ENCODE measurements at regions not wholly inside any gene's neighbourhood (a gene's known extent, or its start where the extent isn't known, plus 50 kb on each side); places are given as distances from the start of the nearest gene placed in this dataset.
"Not testable (repeated sequence)": the region's sequence is repeated elsewhere in the genome, so short reads cannot be mapped to it uniquely, and the experiment has no call there.

GRCh38 chr12:131418884-131419283 lies 292.0 kb upstream of the SFSWAP start:
- no peak for DNase-seq (ENCODE audit: low read depth)

GRCh38 chr12:131420867-131421447 lies 289.9 kb upstream of the SFSWAP start:
- no peak for DNase-seq (ENCODE audit: low read depth)

- DNase-seq (ENCODE audit: low read depth): no peak
Observed at GRCh38 chr12:131421509-131422186, 289.2 kb upstream of the SFSWAP start.

- no peak for DNase-seq (ENCODE audit: low read depth)
Observed at GRCh38 chr12:131422187-131422520, 288.7 kb upstream of the SFSWAP start.

- DNase-seq (ENCODE audit: low read depth): no peak
Observed at GRCh38 chr12:131422744-131423143, 288.1 kb upstream of the SFSWAP start.

- no peak for DNase-seq (ENCODE audit: low read depth)
Observed at GRCh38 chr12:131424270-131424669, 286.6 kb upstream of the SFSWAP start.

- DNase-seq (ENCODE audit: low read depth): no peak
Observed at GRCh38 chr12:131425112-131426075, 285.5 kb upstream of the SFSWAP start.

- DNase-seq (ENCODE audit: low read depth): no peak
Observed at GRCh38 chr12:131428091-131428685, 282.7 kb upstream of the SFSWAP start.

- not testable (repeated sequence) for DNase-seq (ENCODE audit: low read depth)
Observed at GRCh38 chr12:131429221-131429620, 281.7 kb upstream of the SFSWAP start.

- DNase-seq (ENCODE audit: low read depth): not testable (repeated sequence)
Observed at GRCh38 chr12:131429697-131430096, 281.2 kb upstream of the SFSWAP start.

GRCh38 chr12:131430158-131430742 lies 280.6 kb upstream of the SFSWAP start:
- DNase-seq (ENCODE audit: low read depth): no peak

- not testable (repeated sequence) for DNase-seq (ENCODE audit: low read depth)
Observed at GRCh38 chr12:131431126-131431655, 279.7 kb upstream of the SFSWAP start.

- DNase-seq (ENCODE audit: low read depth): no peak
Observed at GRCh38 chr12:131432532-131433260, 278.2 kb upstream of the SFSWAP start.

GRCh38 chr12:131434208-131435125 lies 276.4 kb upstream of the SFSWAP start:
- no peak for DNase-seq (ENCODE audit: low read depth)

- no peak for DNase-seq (ENCODE audit: low read depth)
Observed at GRCh38 chr12:131436922-131437705, 273.8 kb upstream of the SFSWAP start.

- DNase-seq (ENCODE audit: low read depth): no peak
Observed at GRCh38 chr12:131437706-131438492, 273.0 kb upstream of the SFSWAP start.

GRCh38 chr12:131438493-131438835 lies 272.4 kb upstream of the SFSWAP start:
- not testable (repeated sequence) for DNase-seq (ENCODE audit: low read depth)

GRCh38 chr12:131438881-131439280 lies 272.0 kb upstream of the SFSWAP start:
- DNase-seq (ENCODE audit: low read depth): no peak
